Transverse colon (tissue), 4 donors: ENCODE measurements at regions not wholly inside any gene's neighbourhood (a gene's known extent, or its start where the extent isn't known, plus 50 kb on each side); places are given as distances from the start of the nearest gene placed in this dataset.

Experiments used
- CTCF ChIP-seq, 5 experiments: fragments of 200-600 bp in 3 of 5; fragments of 450-650 bp in 2 of 5; sonication (generic) in 3 of 5; IDR thresholded peaks; 1 replicate in 2 of 5; 2 replicates in 3 of 5; pipeline ENCODE4 v1.5.1; 2016 to 2017; ENCODE audit warnings: antibody characterized with exemption in 5 of 5, inconsistent platforms in 3 of 5, mild to moderate bottlenecking in 2 of 5, moderate library complexity in 1 of 5
- POLR2A ChIP-seq: fragments of 450-650 bp; IDR thresholded peaks from one replicate; pipeline ENCODE4 v1.6.1; 2016; ENCODE audit warnings: antibody characterized with exemption, mild to moderate bottlenecking, moderate library complexity
- POLR2AphosphoS5 ChIP-seq, 3 donors: sonication (generic); formaldehyde crosslinking; IDR thresholded peaks; one replicate each; pipeline ENCODE4 v1.6.1; 2016; ENCODE audit warnings: antibody characterized with exemption in 3 of 3

DNA sequence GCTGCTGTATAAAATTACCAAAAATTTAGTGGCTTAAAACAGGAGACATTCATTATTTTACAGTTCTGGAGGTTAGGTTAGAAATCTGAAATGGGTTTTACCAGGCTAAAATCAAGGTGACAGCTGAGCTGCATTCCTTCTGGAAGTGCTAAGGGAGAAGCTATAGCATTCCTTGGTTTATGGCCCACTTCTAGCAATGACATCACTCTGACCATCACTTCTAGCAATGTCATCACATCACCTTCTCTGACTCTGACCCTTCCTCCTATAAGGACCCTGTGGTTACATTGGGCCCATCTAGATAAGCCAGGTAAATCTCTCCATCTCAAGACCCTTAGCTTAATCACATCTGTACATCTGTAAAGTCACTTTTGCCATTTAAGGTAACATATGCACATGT is 366.1 kb downstream of the EFNA5 start:
- TF ChIP-seq CTCF (IDR thresholded peaks at IDR 0.05) (no peak), POLR2AphosphoS5 (IDR thresholded peaks at IDR 0.05) (no peak), POLR2A (no peak)
